ENCODE measurements at regions not wholly inside any gene's neighbourhood (a gene's known extent, or its start where the extent isn't known, plus 50 kb on each side); places are given as distances from the start of the nearest gene placed in this dataset.

DNA sequence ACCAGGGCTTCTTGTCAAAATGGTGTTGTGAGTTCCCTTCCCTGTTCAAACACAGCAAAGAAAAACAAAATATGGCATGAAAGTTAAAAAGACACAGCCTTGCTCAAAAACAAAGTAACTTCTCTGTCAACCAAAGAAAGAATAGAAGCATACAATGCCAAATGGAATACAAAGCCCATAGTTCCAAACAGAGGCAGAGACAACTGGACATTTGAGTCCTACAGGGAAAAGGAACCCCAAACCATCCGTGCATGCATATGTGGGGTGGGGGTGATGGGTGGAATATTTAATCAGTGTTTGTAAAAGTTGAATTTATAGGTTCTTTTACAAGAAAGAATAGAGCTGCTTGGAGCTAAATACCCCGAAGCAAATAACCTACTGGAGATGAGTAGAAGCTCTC lies 218.7 kb downstream of the FAM76B start:
- Mint-ChIP-seq H3K27me3 (peaks cover 4% of the 10 kb centered on the region), H3K4me3 (no peak overlapping the region), H3K9me3 (peaks cover 11% of the 10 kb centered on the region), H3K4me1 (no peaks in the 10 kb centered on the region), H3K27ac (no peak overlapping the region), H3K36me3 (ENCODE audit: low read depth) (no peaks in the 10 kb centered on the region)
- no peak for ATAC-seq (replicated peaks)

DNA sequence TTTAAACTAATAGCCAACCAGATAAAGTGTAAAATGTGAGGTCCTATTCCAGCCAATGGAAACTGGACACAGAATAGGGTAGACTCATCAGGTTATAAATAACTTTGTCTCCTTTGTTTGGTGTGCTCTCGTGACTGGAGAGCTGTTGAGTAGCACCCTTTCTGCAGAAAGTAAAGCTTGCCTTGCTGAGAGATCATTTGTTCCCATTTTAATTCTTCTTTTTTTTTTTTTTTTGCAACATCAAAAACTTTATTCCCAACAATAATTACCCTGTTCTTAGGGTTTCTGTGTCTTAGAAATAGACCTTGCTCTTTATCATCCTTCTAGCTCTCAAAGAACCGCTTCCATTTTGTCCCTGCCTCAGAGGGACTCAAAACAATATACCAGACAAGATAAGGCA lies 220.4 kb downstream of the FAM76B start:
- H3K4me1 Mint-ChIP-seq, result no peaks in the 10 kb centered on the region

DNA sequence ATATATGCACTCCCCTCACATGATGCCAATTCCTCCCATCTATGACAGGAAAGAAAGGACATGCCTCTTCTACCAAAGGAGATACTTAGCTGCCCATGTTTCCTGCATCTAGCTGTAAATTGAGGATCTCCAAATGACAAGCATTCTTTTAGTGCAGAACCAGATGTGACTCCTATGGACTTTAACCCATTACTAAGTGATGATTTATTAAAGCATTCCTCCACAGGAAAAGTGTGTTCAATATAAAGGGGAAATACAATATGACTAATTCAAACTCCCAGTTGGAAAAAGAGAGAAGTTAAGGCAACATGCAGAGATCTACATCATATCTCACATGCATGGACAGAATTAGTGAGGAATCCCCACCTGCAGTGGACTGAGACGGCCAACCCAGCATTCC lies 221.3 kb downstream of the FAM76B start:
- no peaks in the 10 kb centered on the region for H3K4me1 Mint-ChIP-seq
- H3K9me3 Mint-ChIP-seq, result peaks cover 11% of the 10 kb centered on the region
- no peak for ATAC-seq (replicated peaks)
- H3K4me3 Mint-ChIP-seq, result no peak overlapping the region
- H3K36me3 Mint-ChIP-seq (ENCODE audit: low read depth), result no peaks in the 10 kb centered on the region
- H3K27ac Mint-ChIP-seq, result no peak overlapping the region
- H3K27me3 Mint-ChIP-seq, result peaks cover 4% of the 10 kb centered on the region

More for the DNA sequence above, 220.4 kb downstream of the FAM76B start:
- no peak overlapping the region for H3K4me3 Mint-ChIP-seq
- no peak for ATAC-seq (replicated peaks)
- no peaks in the 10 kb centered on the region for H3K36me3 Mint-ChIP-seq (ENCODE audit: low read depth)
- H3K27ac Mint-ChIP-seq, result no peak overlapping the region
- H3K9me3 Mint-ChIP-seq, result peaks cover 11% of the 10 kb centered on the region
- peaks cover 4% of the 10 kb centered on the region for H3K27me3 Mint-ChIP-seq

DNA sequence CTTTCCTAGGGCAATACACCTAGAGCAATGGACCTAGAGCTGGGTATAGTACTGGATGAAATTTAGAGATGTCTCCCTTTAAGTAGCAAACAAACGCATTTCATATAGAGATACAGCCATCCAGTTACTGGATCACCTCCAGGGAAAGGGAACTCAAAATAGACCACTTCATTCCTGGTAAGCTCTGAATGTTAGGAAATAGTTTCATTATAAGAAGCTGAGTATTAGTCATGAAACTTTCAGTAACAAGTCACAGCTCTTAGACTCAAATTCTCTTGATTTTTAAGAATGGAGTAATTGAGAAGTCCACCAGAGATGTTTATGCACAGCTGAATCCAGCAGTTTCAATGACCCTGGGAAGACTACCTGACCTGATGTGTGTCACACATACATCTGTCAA lies 221.9 kb downstream of the FAM76B start:
- Mint-ChIP-seq H3K4me3 (no peak overlapping the region), H3K27ac (no peak overlapping the region), H3K4me1 (no peaks in the 10 kb centered on the region), H3K9me3 (peaks cover 11% of the 10 kb centered on the region), H3K36me3 (ENCODE audit: low read depth) (no peaks in the 10 kb centered on the region), H3K27me3 (peaks cover 4% of the 10 kb centered on the region)
- peak; percentile 47 for ATAC-seq (replicated peaks)

DNA sequence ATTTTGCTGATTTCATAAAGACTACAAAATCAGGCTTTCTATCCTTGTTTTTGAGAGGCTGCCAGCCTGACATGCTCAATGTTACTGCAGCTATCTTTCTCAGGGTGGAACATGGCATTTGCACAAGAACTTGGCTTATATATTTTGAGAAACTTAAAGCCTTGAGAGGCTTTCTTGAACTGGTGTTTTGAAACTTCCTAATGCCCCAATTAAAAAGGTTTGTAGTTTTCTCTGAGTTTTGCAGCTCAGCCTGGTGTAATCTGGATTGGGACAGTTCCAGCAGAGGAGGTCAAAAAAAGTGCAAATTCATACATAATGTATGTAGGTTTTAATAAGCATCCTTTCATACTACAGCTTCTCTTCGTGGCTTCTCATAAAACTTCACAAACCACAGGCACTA lies 223.4 kb downstream of the FAM76B start:
- no peaks in the 10 kb centered on the region for H3K36me3 Mint-ChIP-seq (ENCODE audit: low read depth)
- H3K9me3 Mint-ChIP-seq, result peaks cover 11% of the 10 kb centered on the region
- no peak overlapping the region for H3K4me3 Mint-ChIP-seq
- no peak for ATAC-seq (replicated peaks)
- no peak overlapping the region for H3K27ac Mint-ChIP-seq
- no peaks in the 10 kb centered on the region for H3K4me1 Mint-ChIP-seq
- H3K27me3 Mint-ChIP-seq, result no peaks in the 10 kb centered on the region

DNA sequence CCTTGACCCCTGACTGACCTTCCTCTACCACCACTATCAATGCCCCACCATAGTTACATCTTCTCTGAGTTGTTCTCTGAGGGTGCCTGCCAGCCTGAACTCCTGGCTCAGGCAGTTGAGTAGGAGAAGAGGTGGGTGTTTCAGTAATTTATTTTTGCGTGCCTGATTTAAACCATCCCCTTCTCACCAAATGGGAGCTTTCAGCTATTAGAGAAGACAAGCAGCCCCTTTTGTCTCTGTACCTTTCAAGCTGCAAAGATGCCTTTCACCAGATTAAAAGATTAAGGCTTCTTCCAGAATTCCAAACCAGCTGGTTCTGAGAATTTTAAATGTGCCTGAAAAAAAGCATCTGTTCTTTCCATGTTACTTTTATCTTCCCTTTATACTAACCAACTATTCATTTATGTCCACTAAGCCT lies 223.8 kb downstream of the FAM76B start:
- Mint-ChIP-seq H3K4me3 (no peak overlapping the region), H3K27ac (no peak overlapping the region), H3K27me3 (no peaks in the 10 kb centered on the region), H3K9me3 (peaks cover 11% of the 10 kb centered on the region), H3K36me3 (ENCODE audit: low read depth) (no peaks in the 10 kb centered on the region), H3K4me1 (no peaks in the 10 kb centered on the region)
- no peak for ATAC-seq (replicated peaks)

DNA sequence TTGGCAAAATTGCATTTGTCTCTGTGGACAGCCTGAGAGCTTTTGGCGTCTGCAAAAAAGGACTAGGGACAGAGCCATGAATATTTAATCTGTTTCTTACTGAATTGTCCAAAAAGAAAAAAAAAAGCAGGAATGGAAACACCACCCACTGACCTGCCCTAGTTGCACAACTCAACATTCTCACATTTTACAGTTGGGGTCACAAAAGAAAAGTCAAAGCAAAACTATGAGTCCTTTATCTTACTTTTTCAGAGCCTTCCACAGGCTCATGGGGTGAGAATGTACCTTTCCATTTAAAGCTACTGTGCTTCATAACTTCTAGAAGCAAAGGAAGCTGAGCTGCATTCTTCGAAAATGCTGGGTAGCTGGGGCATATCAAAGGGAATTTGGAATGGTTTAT lies 225.7 kb downstream of the FAM76B start:
- ATAC-seq (replicated peaks), result peak; percentile 52
- no peaks in the 10 kb centered on the region for H3K4me1 Mint-ChIP-seq
- H3K27me3 Mint-ChIP-seq, result no peaks in the 10 kb centered on the region
- H3K9me3 Mint-ChIP-seq, result peaks cover 4% of the 10 kb centered on the region
- no peak overlapping the region for H3K4me3 Mint-ChIP-seq
- H3K27ac Mint-ChIP-seq, result no peak overlapping the region
- no peaks in the 10 kb centered on the region for H3K36me3 Mint-ChIP-seq (ENCODE audit: low read depth)

DNA sequence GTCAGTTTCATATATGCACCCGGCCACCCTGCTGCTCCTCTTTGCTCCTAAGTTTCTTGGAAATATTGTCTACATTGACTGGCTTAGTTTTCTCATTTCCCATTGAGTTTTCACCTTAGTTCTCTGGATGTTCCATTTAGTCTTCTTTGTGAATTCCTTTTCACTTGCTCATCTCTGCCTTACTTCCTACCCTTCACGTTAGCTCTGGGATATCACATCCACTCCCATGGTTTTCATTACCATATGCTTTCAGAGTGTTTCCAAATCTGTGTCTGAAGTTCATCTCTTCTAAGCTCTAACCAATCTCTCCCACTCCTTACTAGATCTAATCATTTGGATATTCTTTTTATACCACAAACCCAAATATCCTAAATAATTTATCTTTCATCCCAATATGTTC lies 226.4 kb downstream of the FAM76B start:
- ATAC-seq (replicated peaks), result no peak
- no peak overlapping the region for H3K27ac Mint-ChIP-seq
- no peaks in the 10 kb centered on the region for H3K27me3 Mint-ChIP-seq

DNA sequence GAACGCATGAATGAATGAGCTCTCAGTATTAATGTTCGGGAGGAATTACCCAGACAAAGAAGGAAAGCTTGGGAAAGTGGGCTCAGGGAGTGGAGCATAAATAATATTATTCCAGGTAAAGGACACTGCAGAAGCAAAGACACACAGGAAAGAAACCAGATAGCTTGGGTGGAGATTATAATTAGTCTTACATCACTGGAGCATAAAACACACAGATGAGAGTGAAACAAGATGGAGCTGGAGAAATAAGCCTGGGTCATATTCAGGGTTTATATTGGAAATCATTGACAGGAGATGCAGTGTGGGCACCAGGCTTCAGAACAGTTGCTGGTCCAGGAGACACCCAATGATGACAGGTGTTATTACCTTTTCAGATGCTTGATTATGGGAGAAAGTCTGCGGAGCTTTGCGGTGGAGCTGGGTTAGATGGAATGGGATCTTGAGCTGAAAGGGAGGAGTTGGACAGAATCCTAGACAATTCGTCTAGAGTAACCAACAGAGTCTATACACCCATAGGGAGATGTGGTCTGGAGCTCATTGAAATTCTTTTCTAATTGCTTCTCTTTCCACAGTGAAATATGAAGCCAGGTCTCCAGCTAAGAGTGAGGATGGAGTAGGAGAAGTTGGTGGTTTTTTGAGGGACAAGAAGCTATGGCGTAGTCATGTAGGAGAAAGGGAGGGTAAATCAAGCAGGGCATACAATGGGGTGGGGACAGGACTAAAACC lies 227.2 kb downstream of the FAM76B start:
- no peaks in the 10 kb centered on the region for H3K27me3 Mint-ChIP-seq
- no peak overlapping the region for H3K27ac Mint-ChIP-seq
- peaks cover 2% of the 10 kb centered on the region for H3K4me1 Mint-ChIP-seq
- H3K36me3 Mint-ChIP-seq (ENCODE audit: low read depth), result no peaks in the 10 kb centered on the region
- H3K9me3 Mint-ChIP-seq, result no peaks in the 10 kb centered on the region
- no peak overlapping the region for H3K4me3 Mint-ChIP-seq
- ATAC-seq (replicated peaks), result no peak

More for the DNA sequence above, 226.4 kb downstream of the FAM76B start:
- Mint-ChIP-seq H3K9me3 (peaks cover under 1% of the 10 kb centered on the region), H3K4me1 (no peaks in the 10 kb centered on the region), H3K36me3 (ENCODE audit: low read depth) (no peaks in the 10 kb centered on the region), H3K4me3 (no peak overlapping the region)

DNA sequence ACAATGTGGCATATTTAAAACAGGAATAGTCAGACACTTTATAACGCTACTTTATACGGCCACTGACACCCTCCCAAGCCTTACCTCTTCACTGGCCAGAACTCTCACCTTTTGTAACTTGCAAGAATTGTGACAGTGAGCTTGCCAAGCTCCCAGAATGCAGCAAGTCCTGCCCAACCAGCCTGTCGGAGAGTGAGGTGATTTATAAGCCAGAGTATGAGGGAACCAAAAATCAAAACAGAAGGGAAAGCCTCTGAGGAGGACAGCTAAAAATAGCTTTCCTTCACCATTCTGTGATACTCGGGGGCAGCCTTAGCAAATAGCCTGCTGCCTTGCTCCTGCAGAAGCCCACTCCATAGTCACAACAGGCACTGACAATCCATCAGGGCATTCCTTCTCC lies 229.7 kb downstream of the FAM76B start:
- Mint-ChIP-seq H3K4me1 (peaks cover 12% of the 10 kb centered on the region), H3K4me3 (no peak overlapping the region), H3K36me3 (ENCODE audit: low read depth) (no peaks in the 10 kb centered on the region), H3K27me3 (no peaks in the 10 kb centered on the region), H3K27ac (no peak overlapping the region), H3K9me3 (no peaks in the 10 kb centered on the region)
- ATAC-seq (replicated peaks), result no peak

DNA sequence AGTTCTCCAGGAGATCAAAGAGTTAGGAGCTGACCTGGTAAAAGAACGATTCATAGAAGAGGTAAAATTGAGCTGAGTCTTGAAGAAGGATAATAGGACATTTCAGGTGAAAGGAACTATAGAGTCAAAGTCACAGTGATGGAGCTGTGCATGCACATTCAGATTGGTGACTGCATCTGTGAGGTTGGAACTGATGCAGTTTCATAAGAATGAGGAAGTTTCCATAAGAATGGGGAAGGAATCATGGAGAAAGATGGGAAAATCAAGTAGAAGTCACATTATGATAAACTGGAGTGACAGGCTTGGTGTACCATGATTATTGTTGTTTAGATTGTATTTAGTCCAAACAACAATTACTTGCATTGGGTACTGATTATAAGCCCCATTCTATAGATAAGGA lies 232.2 kb downstream of the FAM76B start:
- ATAC-seq (replicated peaks), result no peak
- peaks cover 12% of the 10 kb centered on the region for H3K4me1 Mint-ChIP-seq
- H3K4me3 Mint-ChIP-seq, result peak overlapping the region; percentile 55
- no peaks in the 10 kb centered on the region for H3K27me3 Mint-ChIP-seq
- H3K9me3 Mint-ChIP-seq, result no peaks in the 10 kb centered on the region
- peak overlapping the region; percentile 92 for H3K27ac Mint-ChIP-seq
- H3K36me3 Mint-ChIP-seq (ENCODE audit: low read depth), result no peaks in the 10 kb centered on the region

DNA sequence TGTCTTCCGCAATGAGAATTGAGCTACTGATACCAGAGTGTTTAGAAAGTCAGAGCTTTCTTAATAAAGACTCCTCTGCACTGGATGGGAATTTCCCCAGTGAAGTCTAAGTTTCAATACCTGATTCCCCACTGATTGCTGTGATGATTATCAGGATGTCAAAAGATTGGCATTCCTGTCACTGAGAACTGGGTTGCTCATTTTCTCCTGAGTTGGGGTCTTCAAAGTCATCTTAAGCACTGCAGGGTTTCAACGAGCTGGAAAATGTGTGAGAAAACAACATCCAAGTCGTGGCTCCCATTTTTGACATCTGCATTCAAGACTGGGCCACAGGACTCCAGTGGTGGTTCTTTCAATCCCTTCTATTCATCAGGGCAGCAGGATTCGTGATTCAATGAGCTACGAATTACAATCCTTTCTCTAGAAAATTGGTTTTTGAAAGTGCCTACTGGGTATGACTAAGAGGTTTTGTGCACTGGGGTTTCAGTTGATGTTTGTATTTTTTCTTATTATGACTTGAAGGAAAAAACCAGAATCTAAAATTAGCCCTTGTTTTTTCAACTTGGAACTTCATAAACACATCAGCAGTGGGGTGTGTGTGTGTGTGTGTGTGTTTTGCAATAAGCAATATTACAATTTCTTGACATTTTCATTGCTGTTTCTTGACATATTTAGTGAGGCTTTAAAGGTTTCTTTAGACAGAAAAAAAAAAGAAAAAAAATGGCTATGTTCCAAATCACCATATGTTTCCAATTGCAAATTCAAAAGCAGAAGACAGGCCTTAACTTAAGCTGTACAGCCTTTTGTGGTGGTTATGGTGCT lies 233.0 kb downstream of the FAM76B start:
- ATAC-seq (replicated peaks), result peak; percentile 93
- Mint-ChIP-seq H3K27ac (peak overlapping the region; percentile 92), H3K27me3 (no peaks in the 10 kb centered on the region), H3K4me3 (peak overlapping the region; percentile 55), H3K36me3 (ENCODE audit: low read depth) (no peaks in the 10 kb centered on the region), H3K4me1 (peaks cover 12% of the 10 kb centered on the region), H3K9me3 (no peaks in the 10 kb centered on the region)

DNA sequence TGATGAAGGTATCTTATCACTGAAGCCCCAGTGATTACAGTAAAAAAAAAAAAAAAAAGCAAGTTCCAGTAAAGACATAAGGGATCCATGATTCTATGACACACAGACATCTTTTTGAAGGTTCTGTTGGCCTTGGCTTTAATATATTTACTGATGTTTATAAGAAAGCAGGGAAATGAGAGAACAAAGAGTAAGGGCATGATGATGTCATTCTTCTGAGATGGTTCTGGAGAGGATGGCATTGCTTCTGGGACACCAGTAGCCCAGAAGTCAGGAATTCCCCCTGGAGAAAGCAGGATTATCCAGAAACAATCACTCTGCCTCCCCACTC lies 233.6 kb downstream of the FAM76B start:
- no peak for ATAC-seq (replicated peaks)
- Mint-ChIP-seq H3K9me3 (no peaks in the 10 kb centered on the region), H3K27me3 (no peaks in the 10 kb centered on the region), H3K36me3 (ENCODE audit: low read depth) (no peaks in the 10 kb centered on the region), H3K4me3 (peak overlapping the region; percentile 55), H3K27ac (peak overlapping the region; percentile 92), H3K4me1 (peaks cover 12% of the 10 kb centered on the region)

DNA sequence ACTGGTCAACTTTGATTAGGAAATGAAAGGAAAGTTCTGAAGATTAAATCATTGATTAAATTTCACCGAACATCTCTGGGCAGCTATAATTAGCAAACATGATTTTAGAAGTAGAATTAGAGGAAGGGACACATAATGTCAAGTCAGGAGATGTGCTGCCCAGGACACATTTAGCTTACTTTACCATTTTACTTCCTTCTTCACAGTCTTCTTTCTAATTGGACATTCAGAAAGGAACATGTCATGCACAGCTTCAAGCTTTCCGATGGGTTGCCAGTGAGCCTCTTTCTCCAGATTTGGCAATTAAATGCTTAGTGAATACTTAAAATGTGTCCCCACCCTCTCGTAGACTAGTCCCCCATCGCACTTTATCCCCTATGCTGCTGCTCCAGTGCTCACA lies 234.7 kb downstream of the FAM76B start:
- Mint-ChIP-seq H3K27ac (no peak overlapping the region), H3K27me3 (no peaks in the 10 kb centered on the region), H3K4me3 (no peak overlapping the region), H3K36me3 (ENCODE audit: low read depth) (no peaks in the 10 kb centered on the region), H3K4me1 (peaks cover 12% of the 10 kb centered on the region), H3K9me3 (no peaks in the 10 kb centered on the region)
- no peak for ATAC-seq (replicated peaks)

DNA sequence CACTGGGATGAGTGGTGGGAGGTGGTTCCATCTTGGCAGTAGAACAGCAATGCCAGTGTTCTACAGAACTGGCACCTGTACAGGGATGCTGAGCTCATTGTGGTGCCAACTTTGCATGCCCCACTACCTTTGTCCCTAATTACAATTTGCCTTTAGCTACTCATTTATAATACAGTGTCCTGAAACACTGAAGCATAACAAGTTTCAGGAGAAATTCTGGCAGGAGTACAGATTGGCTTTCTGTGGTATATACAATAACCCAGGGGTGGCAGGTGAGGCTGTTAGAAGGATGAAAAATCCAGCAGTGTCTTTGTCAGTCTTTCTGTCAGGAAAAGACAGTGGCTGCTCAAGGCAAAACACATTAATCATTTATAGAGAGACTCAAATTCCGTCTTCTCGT lies 240.3 kb downstream of the FAM76B start:
- H3K36me3 Mint-ChIP-seq (ENCODE audit: low read depth), result no peaks in the 10 kb centered on the region
- H3K27ac Mint-ChIP-seq, result no peak overlapping the region
- no peaks in the 10 kb centered on the region for H3K27me3 Mint-ChIP-seq
- no peaks in the 10 kb centered on the region for H3K4me1 Mint-ChIP-seq
- ATAC-seq (replicated peaks), result no peak
- no peak overlapping the region for H3K4me3 Mint-ChIP-seq
- no peaks in the 10 kb centered on the region for H3K9me3 Mint-ChIP-seq
